ENCODE measurements at regions not wholly inside any gene's neighbourhood (a gene's known extent, or its start where the extent isn't known, plus 50 kb on each side); places are given as distances from the start of the nearest gene placed in this dataset.

DNA sequence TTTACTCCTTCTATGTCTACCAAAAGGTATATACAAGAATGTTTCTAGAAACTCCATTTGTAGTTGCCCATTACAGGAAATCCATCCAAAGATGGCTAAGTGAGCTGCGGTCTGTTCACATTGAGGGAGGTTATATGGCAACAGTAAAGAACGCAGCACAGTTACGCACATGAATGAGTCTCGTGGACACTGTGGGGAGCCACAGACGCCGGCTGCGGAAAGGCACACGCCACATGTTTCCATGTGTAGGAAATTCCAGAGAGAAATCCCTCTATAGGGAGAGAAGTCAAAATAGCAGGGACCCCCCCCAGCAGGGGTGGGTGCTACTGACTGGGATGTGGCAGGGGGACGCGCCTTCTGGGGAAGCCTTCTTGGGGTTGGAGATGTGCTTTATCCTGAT is 139.0 kb upstream of the NCOR2 start:
- TF ChIP-seq POLR2A (IDR thresholded peaks at IDR 0.05; ENCODE audit: low read depth, low read length) = no peak
- no peak for TF ChIP-seq POLR2AphosphoS5 (IDR thresholded peaks at IDR 0.05; ENCODE audit: low read depth, low read length)
- no peak for TF ChIP-seq POU2F2 (IDR thresholded peaks at IDR 0.05; ENCODE audit: low read depth, low read length)
- TF ChIP-seq TAF1 (IDR thresholded peaks at IDR 0.05; ENCODE audit: low read depth, low read length) = no peak
- no peak for TF ChIP-seq PAX5 (IDR thresholded peaks at IDR 0.05; ENCODE audit: insufficient read depth, low read length, severe bottlenecking)

Data from GM12891 (cell line).